ENCODE measurements at regions not wholly inside any gene's neighbourhood (a gene's known extent, or its start where the extent isn't known, plus 50 kb on each side); places are given as distances from the start of the nearest gene placed in this dataset.
A peak's percentile ranks its signal among the peaks of the same experiment; 100 is the strongest.

GRCh38 chr1:185681034-185681633, 53.1 kb upstream of the HMCN1 start:
- WGBS (ENCODE audit: missing lambda C conversion rate): 42% methylated on average over 2 of the region's 2 CpGs
- Histone ChIP-seq H3K27ac (no peak overlapping the region), H3K4me3 (no peak overlapping the region), H3K9me3 (no peaks in the 10 kb centered on the region), H3K4me1 (no peaks in the 10 kb centered on the region), H3K4me2 (no peak overlapping the region)
- ATAC-seq: peak; percentile 77 to 86; a peak in 4 of 6 replicates
- TF ChIP-seq, protein P1, sequence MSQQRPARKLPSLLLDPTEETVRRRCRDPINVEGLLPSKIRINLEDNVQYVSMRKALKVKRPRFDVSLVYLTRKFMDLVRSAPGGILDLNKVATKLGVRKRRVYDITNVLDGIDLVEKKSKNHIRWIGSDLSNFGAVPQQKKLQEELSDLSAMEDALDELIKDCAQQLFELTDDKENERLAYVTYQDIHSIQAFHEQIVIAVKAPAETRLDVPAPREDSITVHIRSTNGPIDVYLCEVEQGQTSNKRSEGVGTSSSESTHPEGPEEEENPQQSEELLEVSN (IDR thresholded peaks at IDR 0.05; ENCODE audit: borderline replicate concordance, low read depth): no peak
- peak; percentile 83 for TF ChIP-seq SMC3 (IDR thresholded peaks at IDR 0.05)
- peak; percentile 86 to 87 for TF ChIP-seq RAD21 (conservative IDR thresholded peaks at IDR 0.05 in 1 of 2, IDR thresholded peaks at IDR 0.05 in 1 of 2)
- no peak for TF ChIP-seq USF2 (IDR thresholded peaks at IDR 0.05)
- TF ChIP-seq HOXA7 (CRISPR knock-in tag; IDR thresholded peaks at IDR 0.05): no peak
- TF ChIP-seq EHMT2 (IDR thresholded peaks at IDR 0.05; ENCODE audit: low read depth): no peak
- TF ChIP-seq CTCF (IDR thresholded peaks at IDR 0.05): peak; percentile 77
- no peak for TF ChIP-seq CEBPB (IDR thresholded peaks at IDR 0.05)
- no peak for TF ChIP-seq NFE2L2 (conservative IDR thresholded peaks at IDR 0.05; ENCODE audit: low read length)
- no peak for TF ChIP-seq HOXB13 (CRISPR knock-in tag; IDR thresholded peaks at IDR 0.05; ENCODE audit: low read depth)
- ChIA-PET CTCF (interaction anchor here (0.6 to 3.6 kb wide), 49 partner anchors 9 to 875 kb away, joined by 3 to 30 read pairs (median 3); partner anchors contain the start of genes HMCN1 and IVNS1ABP), POLR2A (interaction anchor here (0.6 to 1.3 kb wide), 4 partner anchors 12 to 909 kb away, joined by 3 to 16 read pairs (median 4); partner anchors contain the start of gene IVNS1ABP)
- peak; percentile 21 to 56 for DNase-seq (ENCODE audit: low read depth in 1 of 2, low spot score in 1 of 2)
- FAIRE-seq: no peak

DNA sequence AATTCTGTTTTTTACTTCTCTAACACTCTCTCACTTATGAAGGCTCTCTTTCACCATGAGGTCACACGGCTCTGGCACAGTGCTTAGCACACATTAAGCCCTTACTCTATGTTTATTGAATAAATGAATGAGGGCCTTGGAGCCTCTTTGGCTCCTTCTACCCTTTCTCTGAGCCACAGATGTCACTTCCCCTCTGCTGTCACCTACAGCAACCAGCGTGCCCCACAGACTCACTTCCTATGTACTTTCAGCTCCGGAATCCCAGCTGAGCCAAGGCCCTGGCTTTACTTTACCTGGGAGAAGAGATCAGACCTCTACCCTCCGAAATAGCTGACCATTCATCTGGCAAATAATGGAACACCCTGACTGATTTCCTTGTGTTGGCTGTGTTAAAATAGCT, 53.7 kb upstream of the HMCN1 start:
- POLR2A ChIA-PET: interaction anchor here (0.6 to 1.3 kb wide), 3 partner anchors 13 to 365 kb away, joined by 3 to 16 read pairs (median 4); partner anchors contain the start of gene IVNS1ABP

DNA sequence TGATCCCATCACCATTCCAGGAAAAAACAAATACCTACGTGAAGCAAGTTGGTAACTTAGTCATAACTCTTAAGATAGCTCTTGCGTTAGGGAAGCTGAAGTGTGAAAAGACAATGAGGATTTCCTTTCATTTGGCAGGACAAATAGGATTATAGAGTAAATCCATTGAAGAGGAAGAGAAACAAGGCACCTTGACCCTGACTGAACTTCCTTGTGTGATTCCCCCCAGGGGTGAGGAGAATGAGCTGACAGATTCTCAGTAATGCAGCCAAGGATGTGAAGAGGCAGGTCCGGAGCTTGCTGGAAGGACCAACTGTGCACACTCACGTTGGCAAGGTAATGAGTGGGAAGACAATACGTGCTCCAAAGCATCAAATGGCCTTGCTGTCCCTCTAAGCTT, 55.0 kb upstream of the HMCN1 start:
- peak; percentile 13 for FAIRE-seq
- Histone ChIP-seq H3K9me3 (no peaks in the 10 kb centered on the region), H3K27ac (no peak overlapping the region), H3K4me2 (no peak overlapping the region), H3K4me1 (peaks cover 7% of the 10 kb centered on the region), H3K4me3 (no peak overlapping the region)
- POLR2A ChIA-PET: no interaction called here
- 85% methylated on average over 5 of the region's 5 CpGs for WGBS (ENCODE audit: missing lambda C conversion rate)
- CTCF ChIA-PET: interaction anchor here (0.8 to 3.6 kb wide), 9 partner anchors 9 to 509 kb away, joined by 3 to 30 read pairs (median 4); partner anchors contain the start of genes HMCN1 and IVNS1ABP
- TF ChIP-seq RFX5 (IDR thresholded peaks at IDR 0.05): no peak
- TF ChIP-seq ESRRA (IDR thresholded peaks at IDR 0.05; ENCODE audit: borderline replicate concordance, low read length): no peak
- TF ChIP-seq CBX8 (IDR thresholded peaks at IDR 0.05): no peak
- no peak for TF ChIP-seq ZSCAN20 (CRISPR knock-in tag; IDR thresholded peaks at IDR 0.05)
- TF ChIP-seq SMC3 (IDR thresholded peaks at IDR 0.05): no peak
- no peak for TF ChIP-seq BHLHE40 (IDR thresholded peaks at IDR 0.05; ENCODE audit: low read depth, low read length)
- no peak for TF ChIP-seq POLR2A (IDR thresholded peaks at IDR 0.05; ENCODE audit: low read length)
- no peak for ATAC-seq
- DNase-seq (ENCODE audit: low read depth in 1 of 2, low spot score in 1 of 2): no peak

More for the DNA sequence above, 53.7 kb upstream of the HMCN1 start:
- Histone ChIP-seq H3K4me2 (no peak overlapping the region), H3K27ac (peak overlapping the region in 1 of 2 experiments; percentile 28; a peak in 3 of 6 replicates), H3K9me3 (no peaks in the 10 kb centered on the region), H3K4me1 (no peaks in the 10 kb centered on the region), H3K4me3 (no peak overlapping the region)
- DNase-seq (ENCODE audit: low read depth in 1 of 2, low spot score in 1 of 2): no peak
- CTCF ChIA-PET: interaction anchor here (0.6 to 3.6 kb wide), 47 partner anchors 8 to 875 kb away, joined by 3 to 30 read pairs (median 4); partner anchors contain the start of genes HMCN1 and IVNS1ABP
- FAIRE-seq: no peak
- TF ChIP-seq, protein P1 (IDR thresholded peaks at IDR 0.05; ENCODE audit: borderline replicate concordance, low read depth): no peak
- TF ChIP-seq SMC3 (IDR thresholded peaks at IDR 0.05) (no peak), HEYL (CRISPR knock-in tag; IDR thresholded peaks at IDR 0.05) (no peak), MYC (IDR thresholded peaks at IDR 0.05; ENCODE audit: borderline replicate concordance, low read length) (no peak), HOXB5 (CRISPR knock-in tag; IDR thresholded peaks at IDR 0.05) (no peak), BCL3 (IDR thresholded peaks at IDR 0.05) (no peak)
- no peak for ATAC-seq
- WGBS (ENCODE audit: missing lambda C conversion rate): 58% methylated on average over 4 of the region's 4 CpGs
